ENCODE measurements at regions not wholly inside any gene's neighbourhood (a gene's known extent, or its start where the extent isn't known, plus 50 kb on each side); places are given as distances from the start of the nearest gene placed in this dataset.
A peak's percentile ranks its signal among the peaks of the same experiment; 100 is the strongest.
"Not testable (repeated sequence)": the region's sequence is repeated elsewhere in the genome, so short reads cannot be mapped to it uniquely, and the experiment has no call there.

GRCh38 chr2:118431165-118431517 lies 342.9 kb downstream of the INSIG2 start:
- TF ChIP-seq, protein P1, sequence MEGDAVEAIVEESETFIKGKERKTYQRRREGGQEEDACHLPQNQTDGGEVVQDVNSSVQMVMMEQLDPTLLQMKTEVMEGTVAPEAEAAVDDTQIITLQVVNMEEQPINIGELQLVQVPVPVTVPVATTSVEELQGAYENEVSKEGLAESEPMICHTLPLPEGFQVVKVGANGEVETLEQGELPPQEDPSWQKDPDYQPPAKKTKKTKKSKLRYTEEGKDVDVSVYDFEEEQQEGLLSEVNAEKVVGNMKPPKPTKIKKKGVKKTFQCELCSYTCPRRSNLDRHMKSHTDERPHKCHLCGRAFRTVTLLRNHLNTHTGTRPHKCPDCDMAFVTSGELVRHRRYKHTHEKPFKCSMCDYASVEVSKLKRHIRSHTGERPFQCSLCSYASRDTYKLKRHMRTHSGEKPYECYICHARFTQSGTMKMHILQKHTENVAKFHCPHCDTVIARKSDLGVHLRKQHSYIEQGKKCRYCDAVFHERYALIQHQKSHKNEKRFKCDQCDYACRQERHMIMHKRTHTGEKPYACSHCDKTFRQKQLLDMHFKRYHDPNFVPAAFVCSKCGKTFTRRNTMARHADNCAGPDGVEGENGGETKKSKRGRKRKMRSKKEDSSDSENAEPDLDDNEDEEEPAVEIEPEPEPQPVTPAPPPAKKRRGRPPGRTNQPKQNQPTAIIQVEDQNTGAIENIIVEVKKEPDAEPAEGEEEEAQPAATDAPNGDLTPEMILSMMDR (conservative IDR thresholded peaks at IDR 0.05), result peak; percentile 26
- no peak for TF ChIP-seq ZFX (IDR thresholded peaks at IDR 0.05)
- H3K27ac ChIP-seq, result no peak overlapping the region

- no peak overlapping the region for H3K27ac ChIP-seq
- TF ChIP-seq, protein P1 (conservative IDR thresholded peaks at IDR 0.05), result no peak
- no peak for TF ChIP-seq ZFX (IDR thresholded peaks at IDR 0.05)
Measured at GRCh38 chr2:118430510-118431164, 342.4 kb downstream of the INSIG2 start.

- H3K27ac ChIP-seq, result no peak overlapping the region
- TF ChIP-seq ZFX (IDR thresholded peaks at IDR 0.05), result no peak
- TF ChIP-seq, protein P1 (conservative IDR thresholded peaks at IDR 0.05), result no peak
Measured at GRCh38 chr2:118425191-118425590, 336.9 kb downstream of the INSIG2 start.

- TF ChIP-seq, protein P1 (conservative IDR thresholded peaks at IDR 0.05), result no peak
- TF ChIP-seq ZFX (IDR thresholded peaks at IDR 0.05), result no peak
- no peak overlapping the region for H3K27ac ChIP-seq
Measured at GRCh38 chr2:118423776-118424175, 335.5 kb downstream of the INSIG2 start.

GRCh38 chr2:118421648-118422047 lies 333.4 kb downstream of the INSIG2 start:
- TF ChIP-seq ZFX (IDR thresholded peaks at IDR 0.05), result no peak
- TF ChIP-seq, protein P1 (conservative IDR thresholded peaks at IDR 0.05), result no peak
- H3K27ac ChIP-seq, result no peak overlapping the region

- TF ChIP-seq ZFX (IDR thresholded peaks at IDR 0.05), result no peak
- TF ChIP-seq, protein P1 (conservative IDR thresholded peaks at IDR 0.05), result no peak
- no peak overlapping the region for H3K27ac ChIP-seq
Measured at GRCh38 chr2:118417406-118418120, 329.3 kb downstream of the INSIG2 start.

GRCh38 chr2:118415186-118415585 lies 326.9 kb downstream of the INSIG2 start:
- not testable (repeated sequence) for H3K27ac ChIP-seq
